HFFc6 (cell line): ENCODE measurements at regions not wholly inside any gene's neighbourhood (a gene's known extent, or its start where the extent isn't known, plus 50 kb on each side); places are given as distances from the start of the nearest gene placed in this dataset.

Source experiments
- DNase-seq: peaks from one replicate; pipeline ENCODE4 v3.0.0-alpha.2; 2018
- H3K27ac Mint-ChIP-seq: 2 replicates; pipeline ENCODE4 v1.8.0; 2020; ENCODE audit warnings: mild to moderate bottlenecking, mixed read lengths
- H3K27me3 Mint-ChIP-seq: 2 replicates; pipeline ENCODE4 v1.8.0; 2021; ENCODE audit warnings: mild to moderate bottlenecking, moderate library complexity, mixed read lengths; ENCODE audit not compliant: insufficient read depth
- H3K36me3 Mint-ChIP-seq: 2 replicates; pipeline ENCODE4 v1.8.0; 2021; ENCODE audit warnings: low read depth, mixed read lengths
- H3K4me1 Mint-ChIP-seq: 2 replicates; pipeline ENCODE4 v1.8.0; 2020; ENCODE audit warnings: low read depth, mixed read lengths
- H3K4me3 Mint-ChIP-seq: 2 replicates; pipeline ENCODE4 v1.8.0; 2020; ENCODE audit warnings: mild to moderate bottlenecking, moderate library complexity, mixed read lengths
- H3K9me3 Mint-ChIP-seq: 2 replicates; pipeline ENCODE4 v1.8.0; 2020; ENCODE audit warnings: mild to moderate bottlenecking, mixed read lengths
- CTCF ChIP-seq: fragments of 200-600 bp; sonication (generic); IDR thresholded peaks from 2 replicates; pipeline ENCODE4 v1.5.0; 2021; ENCODE audit warnings: antibody characterized with exemption, mild to moderate bottlenecking

- Mint-ChIP-seq H3K9me3 (peaks cover 40% of the 10 kb centered on the region), H3K4me3 (no peak overlapping the region), H3K27ac (no peak overlapping the region), H3K4me1 (no peaks in the 10 kb centered on the region), H3K36me3 (no peaks in the 10 kb centered on the region), H3K27me3 (no peaks in the 10 kb centered on the region)
- DNase-seq, result no peak
- TF ChIP-seq CTCF, result no peak
Measured at GRCh38 chr10:9643782-9644181, 1373.9 kb upstream of the CELF2 start.

- no peaks in the 10 kb centered on the region for H3K36me3 Mint-ChIP-seq
- no peaks in the 10 kb centered on the region for H3K4me1 Mint-ChIP-seq
- DNase-seq, result no peak
- H3K27me3 Mint-ChIP-seq, result no peaks in the 10 kb centered on the region
- no peak overlapping the region for H3K27ac Mint-ChIP-seq
- H3K9me3 Mint-ChIP-seq, result peaks cover 47% of the 10 kb centered on the region
- no peak for TF ChIP-seq CTCF
- H3K4me3 Mint-ChIP-seq, result no peak overlapping the region
Measured at GRCh38 chr10:9645404-9645803, 1372.3 kb upstream of the CELF2 start.

- no peak overlapping the region for H3K27ac Mint-ChIP-seq
- peaks cover 43% of the 10 kb centered on the region for H3K9me3 Mint-ChIP-seq
- no peaks in the 10 kb centered on the region for H3K27me3 Mint-ChIP-seq
- TF ChIP-seq CTCF, result no peak
- DNase-seq, result no peak
- no peaks in the 10 kb centered on the region for H3K4me1 Mint-ChIP-seq
- H3K36me3 Mint-ChIP-seq, result no peaks in the 10 kb centered on the region
- no peak overlapping the region for H3K4me3 Mint-ChIP-seq
Measured at GRCh38 chr10:9645928-9646600, 1371.6 kb upstream of the CELF2 start.

- Mint-ChIP-seq H3K4me3 (no peak overlapping the region), H3K9me3 (peaks cover 46% of the 10 kb centered on the region), H3K27me3 (no peaks in the 10 kb centered on the region), H3K36me3 (no peaks in the 10 kb centered on the region), H3K4me1 (no peaks in the 10 kb centered on the region), H3K27ac (no peak overlapping the region)
- no peak for TF ChIP-seq CTCF
- no peak for DNase-seq
Measured at GRCh38 chr10:9654261-9654660, 1363.4 kb upstream of the CELF2 start.

GRCh38 chr10:9656386-9656785, 1361.3 kb upstream of the CELF2 start:
- TF ChIP-seq CTCF, result no peak
- H3K27ac Mint-ChIP-seq, result no peak overlapping the region
- no peaks in the 10 kb centered on the region for H3K36me3 Mint-ChIP-seq
- H3K4me1 Mint-ChIP-seq, result no peaks in the 10 kb centered on the region
- no peaks in the 10 kb centered on the region for H3K27me3 Mint-ChIP-seq
- H3K4me3 Mint-ChIP-seq, result no peak overlapping the region
- no peak for DNase-seq
- peaks cover 53% of the 10 kb centered on the region for H3K9me3 Mint-ChIP-seq

GRCh38 chr10:9656996-9657395, 1360.7 kb upstream of the CELF2 start:
- Mint-ChIP-seq H3K36me3 (no peaks in the 10 kb centered on the region), H3K4me1 (no peaks in the 10 kb centered on the region), H3K9me3 (peaks cover 53% of the 10 kb centered on the region), H3K27ac (no peak overlapping the region), H3K4me3 (no peak overlapping the region), H3K27me3 (no peaks in the 10 kb centered on the region)
- no peak for DNase-seq
- TF ChIP-seq CTCF, result no peak
